ENCODE measurements at regions not wholly inside any gene's neighbourhood (a gene's known extent, or its start where the extent isn't known, plus 50 kb on each side); places are given as distances from the start of the nearest gene placed in this dataset.

- DNase-seq (ENCODE audit: low read depth) = no peak
Observed at GRCh38 chr19:28218728-28219127, 994.2 kb downstream of the UQCRFS1 start.

GRCh38 chr19:28217022-28217421 lies 995.9 kb downstream of the UQCRFS1 start:
- DNase-seq (ENCODE audit: low read depth) = no peak

GRCh38 chr19:28213470-28214082 lies 999.4 kb downstream of the UQCRFS1 start:
- DNase-seq (ENCODE audit: low read depth) = no peak

GRCh38 chr19:28210886-28211285 lies 1002.1 kb downstream of the UQCRFS1 start:
- DNase-seq (ENCODE audit: low read depth) = no peak

GRCh38 chr19:28208745-28209144 lies 1004.2 kb downstream of the UQCRFS1 start:
- DNase-seq (ENCODE audit: low read depth) = no peak

- no peak for DNase-seq (ENCODE audit: low read depth)
Observed at GRCh38 chr19:28207244-28207643, 1005.7 kb downstream of the UQCRFS1 start.

- DNase-seq (ENCODE audit: low read depth) = no peak
Observed at GRCh38 chr19:28201462-28201943, 1011.4 kb downstream of the UQCRFS1 start.

- no peak for DNase-seq (ENCODE audit: low read depth)
Observed at GRCh38 chr19:28199323-28199722, 1013.6 kb downstream of the UQCRFS1 start.

GRCh38 chr19:28196961-28197360 lies 1016.0 kb downstream of the UQCRFS1 start:
- no peak for DNase-seq (ENCODE audit: low read depth)

GRCh38 chr19:28196101-28196500 lies 1016.9 kb downstream of the UQCRFS1 start:
- no peak for DNase-seq (ENCODE audit: low read depth)

- DNase-seq (ENCODE audit: low read depth) = no peak
Observed at GRCh38 chr19:28185646-28186045, 1027.3 kb downstream of the UQCRFS1 start.

- DNase-seq (ENCODE audit: low read depth) = no peak
Observed at GRCh38 chr19:28184997-28185396, 1028.0 kb downstream of the UQCRFS1 start.

GRCh38 chr19:28176193-28176592 lies 1036.8 kb downstream of the UQCRFS1 start:
- no peak for DNase-seq (ENCODE audit: low read depth)

- no peak for DNase-seq (ENCODE audit: low read depth)
Observed at GRCh38 chr19:28171983-28172382, 1041.0 kb downstream of the UQCRFS1 start.

- DNase-seq (ENCODE audit: low read depth) = no peak
Observed at GRCh38 chr19:28170066-28170465, 1042.9 kb downstream of the UQCRFS1 start.

- no peak for DNase-seq (ENCODE audit: low read depth)
Observed at GRCh38 chr19:28169168-28169887, 1043.6 kb downstream of the UQCRFS1 start.

GRCh38 chr19:28168557-28168956 lies 1044.4 kb downstream of the UQCRFS1 start:
- DNase-seq (ENCODE audit: low read depth) = no peak

GRCh38 chr19:28166025-28166424 lies 1046.9 kb downstream of the UQCRFS1 start:
- no peak for DNase-seq (ENCODE audit: low read depth)

- no peak for DNase-seq (ENCODE audit: low read depth)
Observed at GRCh38 chr19:28164214-28164613, 1048.7 kb downstream of the UQCRFS1 start.

GRCh38 chr19:28159065-28159464 lies 1053.9 kb downstream of the UQCRFS1 start:
- no peak for DNase-seq (ENCODE audit: low read depth)

GRCh38 chr19:28155265-28155664 lies 1057.7 kb downstream of the UQCRFS1 start:
- no peak for DNase-seq (ENCODE audit: low read depth)

GRCh38 chr19:28154077-28154476 lies 1058.9 kb downstream of the UQCRFS1 start:
- no peak for DNase-seq (ENCODE audit: low read depth)

GRCh38 chr19:28153123-28153522 lies 1059.8 kb downstream of the UQCRFS1 start:
- DNase-seq (ENCODE audit: low read depth) = no peak

- DNase-seq (ENCODE audit: low read depth) = no peak
Observed at GRCh38 chr19:28152195-28152594, 1060.8 kb downstream of the UQCRFS1 start.
